ENCODE measurements at regions not wholly inside any gene's neighbourhood (a gene's known extent, or its start where the extent isn't known, plus 50 kb on each side); places are given as distances from the start of the nearest gene placed in this dataset.

DNA sequence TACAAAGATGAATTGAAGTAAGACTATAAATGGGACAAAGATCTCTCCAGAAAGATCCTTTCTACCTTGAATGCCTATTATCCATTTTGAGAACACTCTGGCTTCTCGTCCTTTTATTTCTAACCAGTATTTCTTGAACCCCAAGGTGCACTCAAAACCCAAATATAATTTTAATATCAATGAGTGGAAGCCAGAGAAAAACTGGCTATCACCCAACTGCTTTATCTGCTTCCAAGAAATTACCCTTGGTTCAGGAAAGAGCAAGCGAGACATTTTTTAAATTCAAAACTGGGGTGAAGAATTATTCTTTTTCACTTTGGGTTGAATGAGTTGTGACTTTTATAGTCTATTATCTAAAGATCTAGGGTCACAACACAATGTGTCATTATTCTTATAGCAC is 221.3 kb downstream of the PTH2R start:
- TF ChIP-seq, protein P1, sequence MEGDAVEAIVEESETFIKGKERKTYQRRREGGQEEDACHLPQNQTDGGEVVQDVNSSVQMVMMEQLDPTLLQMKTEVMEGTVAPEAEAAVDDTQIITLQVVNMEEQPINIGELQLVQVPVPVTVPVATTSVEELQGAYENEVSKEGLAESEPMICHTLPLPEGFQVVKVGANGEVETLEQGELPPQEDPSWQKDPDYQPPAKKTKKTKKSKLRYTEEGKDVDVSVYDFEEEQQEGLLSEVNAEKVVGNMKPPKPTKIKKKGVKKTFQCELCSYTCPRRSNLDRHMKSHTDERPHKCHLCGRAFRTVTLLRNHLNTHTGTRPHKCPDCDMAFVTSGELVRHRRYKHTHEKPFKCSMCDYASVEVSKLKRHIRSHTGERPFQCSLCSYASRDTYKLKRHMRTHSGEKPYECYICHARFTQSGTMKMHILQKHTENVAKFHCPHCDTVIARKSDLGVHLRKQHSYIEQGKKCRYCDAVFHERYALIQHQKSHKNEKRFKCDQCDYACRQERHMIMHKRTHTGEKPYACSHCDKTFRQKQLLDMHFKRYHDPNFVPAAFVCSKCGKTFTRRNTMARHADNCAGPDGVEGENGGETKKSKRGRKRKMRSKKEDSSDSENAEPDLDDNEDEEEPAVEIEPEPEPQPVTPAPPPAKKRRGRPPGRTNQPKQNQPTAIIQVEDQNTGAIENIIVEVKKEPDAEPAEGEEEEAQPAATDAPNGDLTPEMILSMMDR (conservative IDR thresholded peaks at IDR 0.05) = no peak
- H3K4me1 Mint-ChIP-seq (ENCODE audit: unreplicated experiment) = no peaks in the 10 kb centered on the region
- H3K36me3 Mint-ChIP-seq = no peaks in the 10 kb centered on the region
- no peak overlapping the region for H3K4me3 Mint-ChIP-seq
- H3K9me3 Mint-ChIP-seq = no peaks in the 10 kb centered on the region
- H3K27me3 Mint-ChIP-seq = no peaks in the 10 kb centered on the region
- DNase-seq (ENCODE audit: extremely low spot score, unreplicated experiment) = no peak
- no peak overlapping the region for H3K27ac Mint-ChIP-seq

DNA sequence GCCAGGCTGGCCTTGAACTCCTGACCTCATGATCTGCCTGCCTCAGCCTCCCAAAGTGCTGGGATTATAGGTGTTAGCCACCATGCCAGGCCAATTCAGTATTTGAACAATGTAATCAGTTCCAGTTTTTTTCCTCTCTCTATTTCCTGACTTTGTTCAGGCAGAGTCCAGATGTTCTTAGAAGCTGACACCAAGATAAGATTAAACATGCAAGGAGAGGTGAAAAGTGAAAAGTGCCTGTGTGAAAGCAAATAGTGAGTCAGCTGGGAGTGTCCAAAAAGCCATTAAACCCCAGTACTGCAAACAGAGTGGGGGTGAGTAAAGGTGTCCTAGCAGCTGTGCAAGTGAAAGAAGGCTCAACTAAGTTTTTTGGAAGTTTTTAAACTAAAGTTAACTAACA is 231.5 kb downstream of the PTH2R start:
- Mint-ChIP-seq H3K36me3 (no peaks in the 10 kb centered on the region), H3K4me1 (ENCODE audit: unreplicated experiment) (no peaks in the 10 kb centered on the region), H3K9me3 (no peaks in the 10 kb centered on the region), H3K27ac (no peak overlapping the region), H3K4me3 (no peak overlapping the region), H3K27me3 (no peaks in the 10 kb centered on the region)
- no peak for DNase-seq (ENCODE audit: extremely low spot score, unreplicated experiment)
- TF ChIP-seq, protein P1 (conservative IDR thresholded peaks at IDR 0.05) = no peak

DNA sequence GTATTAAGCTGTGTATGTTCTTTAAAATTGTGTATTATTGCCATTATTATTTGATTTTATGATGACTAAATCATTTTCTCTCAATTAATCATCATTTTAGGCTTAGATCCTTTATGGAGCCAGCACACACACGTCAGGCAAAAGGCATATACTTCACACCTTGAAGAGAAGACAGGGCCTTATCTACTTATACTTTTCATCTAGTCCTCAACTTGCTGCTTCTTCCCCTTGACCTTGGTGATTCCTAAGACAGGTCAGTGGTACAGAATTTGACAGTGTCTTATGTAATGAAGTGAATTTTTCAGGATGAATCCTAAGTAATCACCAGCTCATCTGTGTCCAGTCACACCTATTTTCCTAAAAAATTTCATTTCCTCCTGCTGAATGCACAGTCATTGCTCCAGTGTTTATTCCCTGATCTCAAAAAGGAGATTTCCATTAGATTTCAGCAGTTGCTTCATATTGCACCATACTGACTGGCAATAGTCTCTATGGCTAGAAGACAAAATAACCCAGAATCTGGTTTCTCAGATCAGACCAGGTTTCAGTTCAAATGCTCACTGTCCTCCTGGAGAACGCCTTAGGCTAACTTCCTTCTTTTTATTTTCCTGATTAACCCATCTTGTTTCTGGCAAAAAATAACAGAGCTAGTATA is 235.7 kb downstream of the PTH2R start:
- H3K4me3 Mint-ChIP-seq = no peak overlapping the region
- DNase-seq (ENCODE audit: extremely low spot score, unreplicated experiment) = no peak
- TF ChIP-seq, protein P1 (conservative IDR thresholded peaks at IDR 0.05) = no peak
- H3K27me3 Mint-ChIP-seq = no peaks in the 10 kb centered on the region
- no peak overlapping the region for H3K27ac Mint-ChIP-seq
- no peaks in the 10 kb centered on the region for H3K4me1 Mint-ChIP-seq (ENCODE audit: unreplicated experiment)
- H3K9me3 Mint-ChIP-seq = no peaks in the 10 kb centered on the region
- H3K36me3 Mint-ChIP-seq = no peaks in the 10 kb centered on the region

DNA sequence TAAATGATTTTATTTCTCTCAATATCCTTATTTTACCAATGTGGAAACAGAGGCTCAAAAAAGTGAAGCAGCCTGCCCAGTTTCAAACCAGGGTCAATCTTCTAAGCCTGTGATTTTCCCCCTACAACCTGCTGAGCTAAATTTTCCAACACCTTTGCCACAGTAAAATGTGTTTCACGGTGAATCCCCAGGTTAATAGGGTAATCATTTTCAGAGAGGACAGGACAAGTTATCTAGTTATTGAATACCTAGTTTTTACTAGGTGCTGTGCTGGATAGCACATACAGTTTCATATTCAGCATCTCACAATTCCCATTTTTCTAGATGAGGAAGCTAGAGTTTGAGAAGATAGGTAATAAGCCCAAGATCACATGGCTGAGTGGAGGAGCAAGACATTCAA is 236.6 kb downstream of the PTH2R start:
- TF ChIP-seq, protein P1 (conservative IDR thresholded peaks at IDR 0.05) = no peak
- Mint-ChIP-seq H3K4me1 (ENCODE audit: unreplicated experiment) (no peaks in the 10 kb centered on the region), H3K4me3 (no peak overlapping the region), H3K27me3 (no peaks in the 10 kb centered on the region), H3K27ac (no peak overlapping the region), H3K9me3 (no peaks in the 10 kb centered on the region), H3K36me3 (no peaks in the 10 kb centered on the region)
- no peak for DNase-seq (ENCODE audit: extremely low spot score, unreplicated experiment)

DNA sequence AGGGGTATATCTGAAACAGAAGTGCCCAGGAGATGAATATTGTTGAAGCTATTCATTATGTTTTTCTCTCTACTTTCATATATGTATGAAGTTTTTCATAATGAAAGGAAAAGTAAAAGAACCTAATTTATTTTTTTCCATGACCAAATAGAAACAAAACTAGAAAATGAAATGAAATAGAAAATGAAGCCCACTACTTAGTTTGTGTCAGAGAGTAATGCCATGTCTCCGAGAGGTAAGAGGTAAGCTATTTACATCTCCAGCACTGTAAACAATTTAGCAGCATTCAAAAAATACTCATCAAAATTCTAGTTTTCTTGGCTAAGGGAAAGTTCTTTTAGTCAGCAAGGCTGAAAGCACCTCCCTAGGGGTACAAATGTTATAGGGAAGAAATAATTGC is 238.6 kb downstream of the PTH2R start:
- Mint-ChIP-seq H3K4me3 (no peak overlapping the region), H3K36me3 (no peaks in the 10 kb centered on the region), H3K4me1 (ENCODE audit: unreplicated experiment) (no peaks in the 10 kb centered on the region), H3K27ac (no peak overlapping the region), H3K27me3 (no peaks in the 10 kb centered on the region), H3K9me3 (no peaks in the 10 kb centered on the region)
- no peak for DNase-seq (ENCODE audit: extremely low spot score, unreplicated experiment)
- TF ChIP-seq, protein P1 (conservative IDR thresholded peaks at IDR 0.05) = no peak

GRCh38 chr2:208648368-208648767 is 241.8 kb downstream of the PTH2R start:
- Mint-ChIP-seq H3K9me3 (peaks cover 5% of the 10 kb centered on the region), H3K27me3 (peaks cover 4% of the 10 kb centered on the region), H3K4me1 (ENCODE audit: unreplicated experiment) (no peaks in the 10 kb centered on the region), H3K27ac (no peak overlapping the region), H3K4me3 (no peak overlapping the region), H3K36me3 (no peaks in the 10 kb centered on the region)
- no peak for DNase-seq (ENCODE audit: extremely low spot score, unreplicated experiment)
- TF ChIP-seq, protein P1 (conservative IDR thresholded peaks at IDR 0.05) = no peak
